OCI-LY7 (cell line): ENCODE measurements at regions not wholly inside any gene's neighbourhood (a gene's known extent, or its start where the extent isn't known, plus 50 kb on each side); places are given as distances from the start of the nearest gene placed in this dataset.

ENCODE experiments used
- BruUV-seq: library from RNA; stranded (reverse); fragments of 400-500 nt; replicated peaks from 2 replicates; lab custom pipeline; 2021; lab: Mats Ljungman, UMichigan
- CTCF ChIA-PET: fragments of 300-600 bp; sonication (Branson Sonifier 250); formaldehyde crosslinking; loops from one replicate; lab custom pipeline; 2022; ENCODE audit warnings: antibody characterized with exemption; ENCODE audit not compliant: unreplicated experiment; lab: Charles Lee
- POLR2A ChIA-PET: fragments of 300-600 bp; sonication (Branson Sonifier 250); formaldehyde crosslinking; loops from one replicate; lab custom pipeline; 2022; ENCODE audit warnings: antibody characterized with exemption; lab: Charles Lee
- DNase-seq: peaks from one replicate; pipeline ENCODE4 v3.0.0-alpha.2; 2015; ENCODE audit warnings: low spot score
- H2AFZ ChIP-seq: fragments of 200-600 bp; sonication (generic), shearing (Covaris generic); 2 replicates; pipeline ENCODE4 v1.6.1; 2014; ENCODE audit warnings: mild to moderate bottlenecking, antibody characterized with exemption, low read length, moderate library complexity
- H3K27ac ChIP-seq: fragments of 200-600 bp; sonication (generic); 2 replicates; pipeline ENCODE4 v1.5.1; 2014; ENCODE audit warnings: mixed run types, low read depth, mild to moderate bottlenecking, moderate library complexity, low read length, inconsistent platforms; ENCODE audit not compliant: poor library complexity, severe bottlenecking
- H3K36me3 ChIP-seq: fragments of 200-600 bp; sonication (generic); 2 replicates; pipeline ENCODE4 v1.6.1; 2014; ENCODE audit warnings: mild to moderate bottlenecking, antibody characterized with exemption, low read length, moderate library complexity, mixed read lengths; ENCODE audit not compliant: insufficient read depth
- H3K4me1 ChIP-seq: fragments of 200-600 bp; sonication (generic); 2 replicates; pipeline ENCODE4 v1.5.1; 2014; ENCODE audit warnings: mild to moderate bottlenecking, low read length; ENCODE audit not compliant: insufficient read depth, poor library complexity, severe bottlenecking
- H3K4me2 ChIP-seq: fragments of 200-600 bp; sonication (generic); 2 replicates; pipeline ENCODE4 v1.6.1; 2014; ENCODE audit warnings: mild to moderate bottlenecking, low read length
- H3K4me3 ChIP-seq: fragments of 200-600 bp; sonication (generic); 2 replicates; pipeline ENCODE4 v1.5.1; 2014; ENCODE audit warnings: mild to moderate bottlenecking, low read depth, low read length; ENCODE audit not compliant: poor library complexity, severe bottlenecking
- H3K79me2 ChIP-seq: fragments of 200-600 bp; sonication (generic); 2 replicates; pipeline ENCODE4 v1.6.1; 2016; ENCODE audit warnings: low read depth, mild to moderate bottlenecking, low read length, moderate library complexity, mixed read lengths; ENCODE audit not compliant: insufficient read depth
- H3K9me2 ChIP-seq: fragments of 200-600 bp; sonication (generic); 2 replicates; pipeline ENCODE4 v1.6.1; 2016; ENCODE audit warnings: mild to moderate bottlenecking, low read length, mixed read lengths; ENCODE audit not compliant: insufficient read depth
- H3K9me3 ChIP-seq: fragments of 200-600 bp; sonication (generic); 2 replicates; pipeline ENCODE4 v1.6.1; 2014; ENCODE audit warnings: mild to moderate bottlenecking, mixed run types, low read length, mixed read lengths
- H4K20me1 ChIP-seq: fragments of 200-600 bp; sonication (generic); 2 replicates; pipeline ENCODE4 v1.6.1; 2014; ENCODE audit warnings: mild to moderate bottlenecking, antibody characterized with exemption, low read length, moderate library complexity, mixed read lengths; ENCODE audit not compliant: insufficient read depth
- CTCF ChIP-seq: fragments of 200-600 bp; sonication (generic); conservative IDR thresholded peaks from 2 replicates; pipeline ENCODE4 v1.5.1; 2014; ENCODE audit warnings: mild to moderate bottlenecking, antibody characterized with exemption, low read length, moderate library complexity, mixed read lengths
- EZH2phosphoT487 ChIP-seq: fragments of 200-600 bp; sonication (generic); IDR thresholded peaks from 2 replicates; pipeline ENCODE4 v1.6.1; 2018; ENCODE audit warnings: low read depth, borderline replicate concordance, mild to moderate bottlenecking, mixed run types, antibody characterized with exemption, low read length, moderate library complexity, mixed read lengths
- intact Hi-C: fragments of 100-400 bp; cut with micrococcal nuclease; formaldehyde crosslinking; loops from one replicate; pipeline ENCODE4 v1.10.0; 2022; ENCODE audit not compliant: unreplicated experiment

GRCh38 chr12:114774699-114775098 lies 90.7 kb upstream of the TBX3 start:
- intact Hi-C loops = no loop called here
- POLR2A ChIA-PET = interaction anchor here (0.7 kb wide), 1 partner anchor 20 kb away, joined by 3 read pairs; no protein-coding TSS in a partner anchor
- Histone ChIP-seq H3K79me2 (no peaks in the 10 kb centered on the region), H3K9me2 (no peaks in the 10 kb centered on the region), H3K36me3 (no peaks in the 10 kb centered on the region), H2AFZ (no peak overlapping the region), H3K4me3 (no peak overlapping the region), H4K20me1 (no peaks in the 10 kb centered on the region), H3K4me2 (no peak overlapping the region), H3K4me1 (no peaks in the 10 kb centered on the region), H3K27ac (no peak overlapping the region), H3K9me3 (no peaks in the 10 kb centered on the region)
- BruUV-seq = no TSS peak
- CTCF ChIA-PET = no interaction called here
- DNase-seq = no peak
- TF ChIP-seq CTCF = no peak
- TF ChIP-seq EZH2phosphoT487 = no peak

DNA sequence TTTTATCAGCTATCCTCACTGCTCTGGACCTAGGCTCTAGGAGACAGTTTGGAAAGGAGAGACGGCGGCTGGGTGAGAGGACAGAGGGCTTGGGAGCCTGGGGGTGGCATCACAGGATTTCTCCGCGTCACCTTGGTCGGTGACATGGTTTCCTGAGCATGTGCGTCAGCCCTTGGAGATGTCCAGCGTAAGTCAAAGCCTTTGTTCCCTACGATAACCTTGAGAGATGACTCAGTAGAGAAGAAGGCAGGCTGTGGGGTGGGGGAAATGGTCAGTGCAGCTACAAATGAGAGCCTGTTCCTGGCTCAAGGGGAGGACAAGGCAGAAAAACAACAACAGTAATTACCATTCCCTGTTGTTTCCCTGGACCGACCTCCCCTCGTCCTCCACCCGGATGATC lies 90.2 kb upstream of the TBX3 start:
- intact Hi-C loops = no loop called here
- BruUV-seq = no TSS peak
- CTCF ChIA-PET = no interaction called here
- Histone ChIP-seq H3K79me2 (no peaks in the 10 kb centered on the region), H3K9me3 (no peaks in the 10 kb centered on the region), H3K36me3 (no peaks in the 10 kb centered on the region), H4K20me1 (no peaks in the 10 kb centered on the region), H2AFZ (no peak overlapping the region), H3K9me2 (no peaks in the 10 kb centered on the region), H3K4me3 (no peak overlapping the region), H3K4me2 (no peak overlapping the region), H3K27ac (no peak overlapping the region), H3K4me1 (no peaks in the 10 kb centered on the region)
- POLR2A ChIA-PET = interaction anchor here (0.5 kb wide), 1 partner anchor 399 kb away, joined by 3 read pairs; no protein-coding TSS in a partner anchor
- DNase-seq = no peak
- TF ChIP-seq EZH2phosphoT487 = no peak
- no peak for TF ChIP-seq CTCF

GRCh38 chr12:114770323-114770722 lies 86.3 kb upstream of the TBX3 start:
- intact Hi-C loops = no loop called here
- no peak for DNase-seq
- H2AFZ ChIP-seq = no peak overlapping the region
- no TSS peak for BruUV-seq
- no peaks in the 10 kb centered on the region for H4K20me1 ChIP-seq
- TF ChIP-seq CTCF = no peak
- TF ChIP-seq EZH2phosphoT487 = no peak
- no peak overlapping the region for H3K4me2 ChIP-seq
- H3K4me3 ChIP-seq = no peak overlapping the region
- no peaks in the 10 kb centered on the region for H3K79me2 ChIP-seq
- H3K9me3 ChIP-seq = no peaks in the 10 kb centered on the region
- H3K36me3 ChIP-seq = no peaks in the 10 kb centered on the region
- ChIA-PET CTCF (no interaction called here), POLR2A (no interaction called here)
- H3K4me1 ChIP-seq = no peaks in the 10 kb centered on the region
- no peak overlapping the region for H3K27ac ChIP-seq
- H3K9me2 ChIP-seq = no peaks in the 10 kb centered on the region
